NCI-H1105 treated with DMSO at 0.1 percent for 48 hours (cell line): ENCODE measurements at regions not wholly inside any gene's neighbourhood (a gene's known extent, or its start where the extent isn't known, plus 50 kb on each side); places are given as distances from the start of the nearest gene placed in this dataset.
A peak's percentile ranks its signal among the peaks of the same experiment; 100 is the strongest.

Experiments
- DNase-seq: peaks from one replicate; lab custom pipeline; 2025; lab: John Stamatoyannopoulos, UW

- no peak for DNase-seq
These were observed 233.7 kb downstream of the MYCN start for GRCh38 chr2:16173893-16174692.

- DNase-seq: no peak
These were observed 232.2 kb downstream of the MYCN start for GRCh38 chr2:16172324-16173175.

- no peak for DNase-seq
These were observed 231.1 kb downstream of the MYCN start for GRCh38 chr2:16171425-16171920.

GRCh38 chr2:16170675-16171424 lies 230.5 kb downstream of the MYCN start:
- DNase-seq: no peak

GRCh38 chr2:16169381-16169960 lies 229.1 kb downstream of the MYCN start:
- no peak for DNase-seq

- DNase-seq: no peak
These were observed 228.3 kb downstream of the MYCN start for GRCh38 chr2:16168506-16169264.

- no peak for DNase-seq
These were observed 227.6 kb downstream of the MYCN start for GRCh38 chr2:16167870-16168426.

- no peak for DNase-seq
These were observed 227.1 kb downstream of the MYCN start for GRCh38 chr2:16167451-16167861.

- no peak for DNase-seq
These were observed 226.1 kb downstream of the MYCN start for GRCh38 chr2:16166327-16166981.

GRCh38 chr2:16165518-16166326 lies 225.4 kb downstream of the MYCN start:
- DNase-seq: no peak

- no peak for DNase-seq
These were observed 222.2 kb downstream of the MYCN start for GRCh38 chr2:16162491-16163040.

GRCh38 chr2:16161768-16162490 lies 221.6 kb downstream of the MYCN start:
- no peak for DNase-seq

GRCh38 chr2:16161085-16161565 lies 220.8 kb downstream of the MYCN start:
- DNase-seq: no peak

GRCh38 chr2:16160281-16161084 lies 220.1 kb downstream of the MYCN start:
- DNase-seq: no peak

GRCh38 chr2:16156411-16156810 lies 216.1 kb downstream of the MYCN start:
- no peak for DNase-seq

- DNase-seq: no peak
These were observed 215.4 kb downstream of the MYCN start for GRCh38 chr2:16155766-16156165.

GRCh38 chr2:16155366-16155765 lies 215.0 kb downstream of the MYCN start:
- peak; percentile 50 for DNase-seq
